HL-60 (cell line): ENCODE measurements at regions not wholly inside any gene's neighbourhood (a gene's known extent, or its start where the extent isn't known, plus 50 kb on each side); places are given as distances from the start of the nearest gene placed in this dataset.

Experiments
- GABPA ChIP-seq: IDR thresholded peaks from 2 replicates; pipeline ENCODE4 v1.6.1; 2012; ENCODE audit warnings: low read depth
- POLR2AphosphoS5 ChIP-seq: IDR thresholded peaks from 2 replicates; pipeline ENCODE4 v1.6.1; 2012; ENCODE audit warnings: low read depth
- TF ChIP-seq, protein P1 (sequence below): IDR thresholded peaks from one replicate; pipeline ENCODE4 v1.5.1; 2011; ENCODE audit warnings: low read length, control low read depth, inconsistent platforms; ENCODE audit not compliant: insufficient read depth
- TF ChIP-seq, protein P2 (sequence below): IDR thresholded peaks from 2 replicates; pipeline ENCODE4 v1.6.1; 2012; ENCODE audit warnings: low read depth; ENCODE audit not compliant: insufficient replicate concordance

DNA sequence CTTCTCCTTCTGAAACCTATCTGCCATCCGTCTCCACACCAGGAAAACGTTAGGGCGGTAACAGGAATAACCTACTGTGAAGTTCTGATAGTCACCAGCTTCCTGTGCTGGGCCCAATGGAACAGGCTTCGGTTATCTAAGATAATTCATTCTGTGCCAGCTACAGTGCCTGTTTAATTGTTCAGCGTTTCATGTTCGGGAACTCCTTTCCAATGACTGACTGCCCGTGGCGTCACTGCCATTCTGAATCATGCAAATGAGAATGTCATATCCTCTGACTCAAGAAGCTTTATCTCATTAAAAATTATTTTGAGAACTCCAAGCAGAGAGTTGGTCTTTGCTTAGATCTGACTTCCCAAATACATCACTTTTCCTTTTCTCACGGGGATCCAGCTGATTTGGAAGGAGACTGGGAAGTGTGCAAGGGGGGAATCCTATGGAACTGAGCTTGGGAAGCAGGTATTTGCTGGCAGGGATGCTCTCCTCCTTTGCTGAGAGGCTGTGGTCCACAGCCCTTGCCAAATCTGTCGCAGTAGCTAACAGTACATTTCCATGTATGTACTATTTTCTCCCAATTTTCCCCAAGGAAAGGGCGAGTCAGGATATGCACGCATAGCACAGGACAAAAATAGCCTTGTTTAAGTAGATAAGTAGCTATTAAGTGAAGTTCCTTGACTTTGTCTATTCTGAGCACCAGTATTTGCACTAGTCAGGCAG lies 358.7 kb downstream of the LTN1 start:
- TF ChIP-seq, protein P1, sequence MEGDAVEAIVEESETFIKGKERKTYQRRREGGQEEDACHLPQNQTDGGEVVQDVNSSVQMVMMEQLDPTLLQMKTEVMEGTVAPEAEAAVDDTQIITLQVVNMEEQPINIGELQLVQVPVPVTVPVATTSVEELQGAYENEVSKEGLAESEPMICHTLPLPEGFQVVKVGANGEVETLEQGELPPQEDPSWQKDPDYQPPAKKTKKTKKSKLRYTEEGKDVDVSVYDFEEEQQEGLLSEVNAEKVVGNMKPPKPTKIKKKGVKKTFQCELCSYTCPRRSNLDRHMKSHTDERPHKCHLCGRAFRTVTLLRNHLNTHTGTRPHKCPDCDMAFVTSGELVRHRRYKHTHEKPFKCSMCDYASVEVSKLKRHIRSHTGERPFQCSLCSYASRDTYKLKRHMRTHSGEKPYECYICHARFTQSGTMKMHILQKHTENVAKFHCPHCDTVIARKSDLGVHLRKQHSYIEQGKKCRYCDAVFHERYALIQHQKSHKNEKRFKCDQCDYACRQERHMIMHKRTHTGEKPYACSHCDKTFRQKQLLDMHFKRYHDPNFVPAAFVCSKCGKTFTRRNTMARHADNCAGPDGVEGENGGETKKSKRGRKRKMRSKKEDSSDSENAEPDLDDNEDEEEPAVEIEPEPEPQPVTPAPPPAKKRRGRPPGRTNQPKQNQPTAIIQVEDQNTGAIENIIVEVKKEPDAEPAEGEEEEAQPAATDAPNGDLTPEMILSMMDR: no peak
- TF ChIP-seq POLR2AphosphoS5 (no peak), GABPA (no peak)
- TF ChIP-seq, protein P2, sequence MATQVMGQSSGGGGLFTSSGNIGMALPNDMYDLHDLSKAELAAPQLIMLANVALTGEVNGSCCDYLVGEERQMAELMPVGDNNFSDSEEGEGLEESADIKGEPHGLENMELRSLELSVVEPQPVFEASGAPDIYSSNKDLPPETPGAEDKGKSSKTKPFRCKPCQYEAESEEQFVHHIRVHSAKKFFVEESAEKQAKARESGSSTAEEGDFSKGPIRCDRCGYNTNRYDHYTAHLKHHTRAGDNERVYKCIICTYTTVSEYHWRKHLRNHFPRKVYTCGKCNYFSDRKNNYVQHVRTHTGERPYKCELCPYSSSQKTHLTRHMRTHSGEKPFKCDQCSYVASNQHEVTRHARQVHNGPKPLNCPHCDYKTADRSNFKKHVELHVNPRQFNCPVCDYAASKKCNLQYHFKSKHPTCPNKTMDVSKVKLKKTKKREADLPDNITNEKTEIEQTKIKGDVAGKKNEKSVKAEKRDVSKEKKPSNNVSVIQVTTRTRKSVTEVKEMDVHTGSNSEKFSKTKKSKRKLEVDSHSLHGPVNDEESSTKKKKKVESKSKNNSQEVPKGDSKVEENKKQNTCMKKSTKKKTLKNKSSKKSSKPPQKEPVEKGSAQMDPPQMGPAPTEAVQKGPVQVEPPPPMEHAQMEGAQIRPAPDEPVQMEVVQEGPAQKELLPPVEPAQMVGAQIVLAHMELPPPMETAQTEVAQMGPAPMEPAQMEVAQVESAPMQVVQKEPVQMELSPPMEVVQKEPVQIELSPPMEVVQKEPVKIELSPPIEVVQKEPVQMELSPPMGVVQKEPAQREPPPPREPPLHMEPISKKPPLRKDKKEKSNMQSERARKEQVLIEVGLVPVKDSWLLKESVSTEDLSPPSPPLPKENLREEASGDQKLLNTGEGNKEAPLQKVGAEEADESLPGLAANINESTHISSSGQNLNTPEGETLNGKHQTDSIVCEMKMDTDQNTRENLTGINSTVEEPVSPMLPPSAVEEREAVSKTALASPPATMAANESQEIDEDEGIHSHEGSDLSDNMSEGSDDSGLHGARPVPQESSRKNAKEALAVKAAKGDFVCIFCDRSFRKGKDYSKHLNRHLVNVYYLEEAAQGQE: no peak
